Vagina (tissue), 2 donors: ENCODE measurements at regions not wholly inside any gene's neighbourhood (a gene's known extent, or its start where the extent isn't known, plus 50 kb on each side); places are given as distances from the start of the nearest gene placed in this dataset.

Experiments
- POLR2A ChIP-seq, 2 donors: fragments of 450-650 bp; IDR thresholded peaks; one replicate each; pipeline ENCODE4 v1.6.1; 2017; ENCODE audit warnings: antibody characterized with exemption in 2 of 2, mild to moderate bottlenecking in 2 of 2, moderate library complexity in 2 of 2
- TF ChIP-seq, protein P1 (sequence below), 3 experiments: fragments of 450-650 bp in 2 of 3; fragments of 200-600 bp in 1 of 3; sonication (generic) in 1 of 3; IDR thresholded peaks; one replicate each; pipeline ENCODE4 v1.5.1; 2017 to 2019; ENCODE audit warnings: antibody characterized with exemption in 3 of 3, mild to moderate bottlenecking in 2 of 3, moderate library complexity in 2 of 3

DNA sequence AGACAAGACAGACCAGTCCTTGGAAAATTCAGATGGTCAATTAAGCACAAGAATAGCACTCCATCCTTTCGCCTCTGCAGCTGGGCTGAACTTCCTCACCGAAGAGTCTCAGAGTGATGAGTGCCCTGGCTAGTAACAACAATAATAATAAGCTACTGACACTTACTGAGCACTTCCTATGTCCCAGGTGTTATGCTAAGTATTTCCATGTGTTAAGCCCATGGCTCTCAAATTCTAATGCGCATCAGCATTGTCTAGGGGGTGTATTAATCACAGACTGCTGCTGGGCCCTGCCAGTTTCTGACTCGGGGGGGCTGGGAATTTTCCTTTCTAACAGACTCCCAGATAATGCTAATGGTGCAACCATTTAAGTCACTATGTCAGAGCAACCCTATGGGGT is 118.2 kb upstream of the LRFN2 start:
- TF ChIP-seq, protein P1, sequence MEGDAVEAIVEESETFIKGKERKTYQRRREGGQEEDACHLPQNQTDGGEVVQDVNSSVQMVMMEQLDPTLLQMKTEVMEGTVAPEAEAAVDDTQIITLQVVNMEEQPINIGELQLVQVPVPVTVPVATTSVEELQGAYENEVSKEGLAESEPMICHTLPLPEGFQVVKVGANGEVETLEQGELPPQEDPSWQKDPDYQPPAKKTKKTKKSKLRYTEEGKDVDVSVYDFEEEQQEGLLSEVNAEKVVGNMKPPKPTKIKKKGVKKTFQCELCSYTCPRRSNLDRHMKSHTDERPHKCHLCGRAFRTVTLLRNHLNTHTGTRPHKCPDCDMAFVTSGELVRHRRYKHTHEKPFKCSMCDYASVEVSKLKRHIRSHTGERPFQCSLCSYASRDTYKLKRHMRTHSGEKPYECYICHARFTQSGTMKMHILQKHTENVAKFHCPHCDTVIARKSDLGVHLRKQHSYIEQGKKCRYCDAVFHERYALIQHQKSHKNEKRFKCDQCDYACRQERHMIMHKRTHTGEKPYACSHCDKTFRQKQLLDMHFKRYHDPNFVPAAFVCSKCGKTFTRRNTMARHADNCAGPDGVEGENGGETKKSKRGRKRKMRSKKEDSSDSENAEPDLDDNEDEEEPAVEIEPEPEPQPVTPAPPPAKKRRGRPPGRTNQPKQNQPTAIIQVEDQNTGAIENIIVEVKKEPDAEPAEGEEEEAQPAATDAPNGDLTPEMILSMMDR (IDR thresholded peaks at IDR 0.05) = no peak
- TF ChIP-seq POLR2A (IDR thresholded peaks at IDR 0.05) = no peak
